NCI-H748 (cell line): ENCODE measurements at regions not wholly inside any gene's neighbourhood (a gene's known extent, or its start where the extent isn't known, plus 50 kb on each side); places are given as distances from the start of the nearest gene placed in this dataset.
"Not testable (repeated sequence)": the region's sequence is repeated elsewhere in the genome, so short reads cannot be mapped to it uniquely, and the experiment has no call there.

ENCODE experiments used
- DNase-seq: peaks from one replicate; lab custom pipeline; 2025; ENCODE audit not compliant: unreplicated experiment; lab: John Stamatoyannopoulos, UW

DNA sequence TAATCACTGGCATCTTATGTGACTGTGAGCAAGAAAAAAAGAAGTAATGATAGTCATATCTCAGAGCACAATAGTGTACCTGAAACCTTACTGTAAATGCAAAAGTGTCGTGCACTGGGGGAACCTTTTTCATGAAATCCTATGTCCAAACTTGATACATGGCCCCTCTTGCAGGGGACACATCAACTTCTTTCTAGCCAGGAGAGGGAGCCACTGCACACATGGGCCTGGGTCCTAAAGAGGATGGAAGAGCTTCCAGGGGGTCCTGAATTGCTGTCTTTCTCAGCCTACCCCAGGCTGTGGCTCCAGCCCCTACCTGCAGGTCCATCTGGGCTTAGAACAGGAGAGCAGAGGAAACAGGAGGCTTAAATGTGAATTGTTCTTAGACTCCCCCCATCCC, 165.7 kb downstream of the SOD2 start:
- DNase-seq = no peak

DNA sequence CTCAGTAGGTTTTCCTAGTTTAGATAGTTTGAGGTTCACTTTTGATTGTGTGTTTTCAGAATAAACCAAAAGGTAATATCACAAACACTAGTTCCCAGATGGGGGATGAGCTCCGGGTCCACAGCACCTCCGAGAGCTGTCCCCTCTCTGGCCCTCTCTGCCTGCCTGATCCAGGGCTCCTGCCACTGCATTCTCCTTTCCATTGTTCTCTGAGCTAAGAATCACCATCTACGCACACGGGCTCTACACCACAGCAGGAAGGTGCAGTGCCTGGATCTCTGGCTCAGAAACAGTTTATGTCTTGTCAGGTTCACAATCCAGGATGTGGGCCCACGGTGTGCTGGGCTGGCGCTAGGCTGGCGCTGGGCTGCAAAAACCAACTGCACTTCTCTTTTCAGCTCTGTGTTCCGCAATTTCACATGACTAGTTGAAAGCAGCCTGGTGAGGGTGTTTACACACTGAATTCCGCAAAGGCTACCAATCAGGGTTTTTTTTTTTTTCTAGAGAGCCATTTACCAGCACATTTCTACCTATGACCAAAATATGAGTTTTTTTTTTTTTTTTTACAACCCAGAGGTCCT, 167.5 kb downstream of the SOD2 start:
- DNase-seq = no peak

DNA sequence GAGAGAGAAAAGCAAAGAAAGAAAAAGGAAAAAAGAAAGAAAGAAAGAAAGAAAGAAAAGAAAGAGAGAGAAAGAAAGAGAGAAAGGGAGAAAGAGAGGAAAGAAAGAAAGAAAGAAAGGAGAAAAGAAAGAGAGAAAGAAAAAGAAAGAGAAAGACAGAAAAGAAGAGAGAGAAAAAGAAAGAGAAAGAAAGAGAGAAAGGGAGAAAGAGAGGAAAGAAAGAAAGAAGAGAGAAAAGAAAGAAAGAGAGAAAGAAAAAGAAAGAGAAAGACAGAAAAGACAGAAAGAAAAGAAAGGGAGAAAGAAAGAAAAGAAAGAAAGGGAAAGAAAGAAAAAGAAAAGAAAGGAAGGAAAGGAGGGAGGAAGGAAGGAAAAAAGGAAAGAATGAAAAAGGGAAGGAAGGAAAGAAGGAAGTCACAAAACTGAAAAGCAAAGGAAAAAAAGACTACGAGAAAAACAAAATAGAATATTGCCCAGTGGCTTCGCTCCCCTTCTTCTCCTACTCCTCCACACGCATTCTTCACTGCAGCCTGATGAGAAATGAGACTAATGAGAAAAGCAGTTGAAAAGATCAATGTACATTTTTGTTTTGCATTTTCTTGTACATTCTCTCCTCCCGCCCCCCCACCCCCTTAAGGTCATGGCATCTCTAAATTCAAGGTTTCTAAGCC, 170.0 kb downstream of the SOD2 start:
- DNase-seq = no peak

DNA sequence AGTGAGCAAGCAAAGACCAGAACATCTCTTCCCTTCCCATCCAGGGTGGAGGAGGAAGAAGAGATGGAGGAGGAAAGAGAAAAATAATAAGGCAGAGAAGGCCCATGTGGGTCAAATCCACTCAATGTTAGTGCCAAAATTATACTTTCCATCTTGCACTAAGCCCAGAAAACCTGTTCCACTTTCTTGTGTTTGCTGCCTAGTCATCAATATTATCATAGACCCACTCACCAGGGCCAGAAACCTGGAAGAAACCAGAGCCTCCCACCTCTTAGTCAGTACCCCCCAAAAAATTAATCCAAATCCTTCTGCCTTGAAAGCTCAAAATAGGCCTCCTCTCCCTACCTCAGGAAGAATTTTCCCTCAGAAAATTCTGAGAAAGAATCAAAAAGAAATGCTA, 171.1 kb downstream of the SOD2 start:
- no peak for DNase-seq

DNA sequence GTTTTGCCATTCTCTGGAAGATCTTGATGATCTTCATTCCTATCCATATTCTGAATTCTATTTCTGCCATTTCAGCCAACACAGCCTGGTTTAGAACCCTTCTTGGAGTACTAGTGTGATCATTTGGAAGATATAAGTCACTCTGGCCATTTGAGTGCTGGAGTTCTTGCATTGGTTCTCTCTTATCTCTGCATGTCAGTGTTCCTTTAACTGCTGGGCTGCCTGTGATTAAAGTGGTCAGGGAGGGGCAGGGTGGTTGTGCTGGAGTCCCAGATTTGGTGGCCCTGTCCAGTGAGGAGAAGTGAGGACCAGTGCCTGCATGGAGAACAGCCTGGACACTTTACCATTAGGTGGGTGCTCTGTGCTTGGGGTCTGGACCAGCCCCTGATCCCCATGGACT, 173.0 kb downstream of the SOD2 start:
- DNase-seq = no peak

DNA sequence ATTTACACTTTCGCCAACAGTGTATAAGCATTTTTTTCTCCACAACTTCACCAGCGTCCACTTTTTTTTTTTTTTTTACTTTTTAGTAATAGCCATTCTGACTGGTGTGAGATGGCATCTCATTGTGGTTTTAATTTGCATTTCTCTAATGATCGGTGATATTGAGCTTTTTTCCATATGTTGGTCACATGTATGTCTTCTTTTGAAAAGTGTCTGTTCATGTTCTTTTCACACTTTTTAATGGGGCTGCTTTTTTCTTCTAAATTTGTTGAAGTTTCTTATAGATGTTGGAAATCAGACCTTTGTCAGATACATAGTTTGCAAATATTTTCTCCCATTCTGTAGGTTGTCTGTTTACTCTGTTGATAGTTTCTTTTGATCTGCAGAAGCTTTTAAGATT, 177.2 kb downstream of the SOD2 start:
- not testable (repeated sequence) for DNase-seq

DNA sequence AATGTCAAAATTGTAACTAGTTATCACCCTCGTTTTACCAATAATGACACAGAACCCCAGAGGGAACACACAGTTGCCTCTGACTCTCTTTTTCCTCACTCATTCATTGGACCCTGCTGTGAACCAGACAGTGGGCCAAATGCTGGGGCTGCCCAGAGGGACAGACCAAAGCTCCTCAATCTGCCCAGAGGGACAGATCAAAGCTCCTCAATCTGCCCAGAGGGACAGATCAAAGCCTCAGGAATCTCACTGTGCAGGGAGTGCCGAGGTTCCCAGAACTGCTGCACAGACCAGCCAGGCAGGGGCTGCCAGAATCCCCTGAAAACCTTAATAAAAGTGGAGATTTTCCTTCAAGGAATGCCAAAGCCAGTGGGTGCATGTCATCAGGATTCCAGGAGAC, 179.1 kb downstream of the SOD2 start:
- no peak for DNase-seq

DNA sequence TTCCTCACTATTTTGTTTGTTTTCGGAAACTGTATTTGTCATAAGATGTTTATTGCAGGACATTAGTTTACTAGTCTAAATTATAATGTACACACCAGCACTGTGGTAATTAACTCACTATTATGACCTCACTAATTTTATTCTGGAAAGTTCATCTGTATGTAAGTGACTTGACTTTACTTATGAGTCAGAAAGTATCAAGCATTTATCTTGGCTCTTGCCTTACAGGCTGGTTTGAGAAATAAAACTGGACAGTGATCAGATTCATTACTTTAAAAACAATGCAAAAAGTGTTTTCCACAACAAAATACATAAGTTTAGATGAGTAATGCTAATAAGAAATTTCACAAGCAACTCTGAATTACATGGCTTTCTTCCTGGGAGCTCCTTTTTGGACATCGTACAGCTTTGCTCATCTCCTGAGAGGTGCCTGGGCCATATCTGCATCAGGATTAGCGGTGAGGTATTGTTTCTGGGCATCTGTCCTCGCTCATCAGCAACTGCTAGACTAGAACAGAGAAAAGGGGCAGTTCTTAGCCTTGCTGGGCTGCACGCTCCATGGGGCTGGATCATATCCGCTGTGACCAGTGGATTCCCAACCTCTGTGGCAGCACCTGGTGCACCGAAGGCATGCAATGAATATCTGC, 179.8 kb downstream of the SOD2 start:
- no peak for DNase-seq

DNA sequence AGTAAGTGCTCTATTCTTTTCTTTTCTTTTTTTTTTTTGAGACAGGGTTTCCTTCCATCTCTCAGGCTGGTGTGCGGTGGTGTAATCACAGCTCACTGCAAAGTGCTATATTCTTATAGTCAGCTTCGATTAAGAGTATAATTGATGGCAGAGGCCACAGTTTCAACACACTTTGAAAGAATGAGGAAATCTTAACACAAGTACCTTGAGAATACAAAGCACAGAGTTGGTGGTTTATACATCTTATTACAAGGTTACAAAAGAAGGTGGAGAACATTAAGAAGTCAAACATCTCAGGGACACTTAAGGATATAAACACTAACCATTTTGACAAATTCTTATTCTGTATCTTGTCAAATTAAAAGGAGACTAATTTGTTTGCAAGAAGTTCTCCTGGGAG, 180.5 kb downstream of the SOD2 start:
- DNase-seq = no peak

DNA sequence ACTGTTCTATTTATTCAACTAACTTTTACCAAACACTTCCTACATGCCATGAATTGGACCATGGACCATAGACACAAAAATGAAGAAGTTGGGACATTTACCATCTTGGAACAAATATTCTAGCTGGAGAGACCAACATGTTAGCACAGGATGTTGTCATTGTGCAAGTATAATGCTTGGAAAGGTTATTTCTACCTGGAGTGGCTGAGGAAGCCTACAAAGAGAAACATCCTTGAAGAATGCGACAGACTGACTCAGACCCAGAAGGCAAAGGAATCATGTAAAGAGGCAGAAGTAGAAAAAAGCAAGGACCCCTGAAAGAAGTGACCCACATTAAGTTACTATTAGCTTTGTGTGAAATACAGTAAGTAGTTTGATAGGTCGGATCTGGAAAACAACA, 180.9 kb downstream of the SOD2 start:
- no peak for DNase-seq

DNA sequence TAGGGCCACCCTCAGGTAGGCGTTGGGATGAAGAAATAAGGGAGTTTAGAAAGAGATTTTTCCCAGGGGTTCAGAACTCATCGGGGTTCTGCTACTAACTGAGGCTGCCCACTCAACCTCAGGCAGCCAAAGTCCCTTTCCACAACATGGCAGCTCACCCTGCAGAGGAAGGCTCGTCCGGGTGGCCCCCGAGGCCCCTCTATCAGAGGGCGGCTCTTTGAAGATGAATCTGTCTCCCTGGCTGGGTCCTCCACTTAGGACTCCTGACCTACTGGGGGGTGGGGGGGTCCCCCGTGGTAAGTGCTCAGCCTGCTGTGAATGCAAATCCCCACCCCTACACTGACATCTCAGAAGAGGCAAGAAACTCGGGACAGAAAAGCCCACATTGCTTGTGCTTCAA, 182.9 kb downstream of the SOD2 start:
- no peak for DNase-seq

DNA sequence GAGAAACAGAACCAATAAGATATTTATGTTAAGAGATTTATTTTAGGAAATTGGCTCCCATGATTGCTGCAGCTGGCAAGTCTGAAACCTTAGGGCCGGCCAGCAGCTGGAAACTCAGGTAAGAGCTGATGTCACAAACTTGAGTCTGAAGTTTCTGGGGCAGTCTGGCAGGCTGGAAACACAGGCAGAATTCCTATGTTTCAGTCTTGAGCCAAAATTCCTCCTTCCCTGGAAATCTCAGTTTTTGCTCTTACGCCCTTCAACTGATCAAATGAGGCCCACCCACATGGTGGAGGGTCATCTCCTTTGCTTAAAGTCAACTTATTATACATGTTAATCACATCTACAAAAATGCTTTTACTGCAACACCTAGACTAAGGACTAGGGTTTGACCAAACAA, 184.1 kb downstream of the SOD2 start:
- no peak for DNase-seq

DNA sequence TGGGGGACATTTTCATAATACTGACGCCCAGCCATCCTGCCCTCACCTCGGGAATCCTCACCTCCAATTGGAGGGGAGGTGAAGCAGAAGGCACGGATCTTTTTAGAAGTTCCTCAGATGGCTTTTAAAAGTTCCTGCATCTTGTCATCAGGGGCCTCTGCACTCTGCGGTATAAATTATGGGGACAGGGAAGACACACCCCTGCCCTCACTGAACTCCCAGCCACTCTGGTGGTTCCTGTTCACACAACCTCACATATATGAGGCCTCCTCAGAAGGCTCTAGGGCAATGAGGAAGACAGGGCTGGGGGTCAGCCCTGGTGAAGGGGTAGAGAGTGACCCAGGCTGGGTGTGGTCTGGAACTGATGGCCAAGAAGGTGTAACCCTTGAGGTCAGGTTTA, 187.0 kb downstream of the SOD2 start:
- no peak for DNase-seq

DNA sequence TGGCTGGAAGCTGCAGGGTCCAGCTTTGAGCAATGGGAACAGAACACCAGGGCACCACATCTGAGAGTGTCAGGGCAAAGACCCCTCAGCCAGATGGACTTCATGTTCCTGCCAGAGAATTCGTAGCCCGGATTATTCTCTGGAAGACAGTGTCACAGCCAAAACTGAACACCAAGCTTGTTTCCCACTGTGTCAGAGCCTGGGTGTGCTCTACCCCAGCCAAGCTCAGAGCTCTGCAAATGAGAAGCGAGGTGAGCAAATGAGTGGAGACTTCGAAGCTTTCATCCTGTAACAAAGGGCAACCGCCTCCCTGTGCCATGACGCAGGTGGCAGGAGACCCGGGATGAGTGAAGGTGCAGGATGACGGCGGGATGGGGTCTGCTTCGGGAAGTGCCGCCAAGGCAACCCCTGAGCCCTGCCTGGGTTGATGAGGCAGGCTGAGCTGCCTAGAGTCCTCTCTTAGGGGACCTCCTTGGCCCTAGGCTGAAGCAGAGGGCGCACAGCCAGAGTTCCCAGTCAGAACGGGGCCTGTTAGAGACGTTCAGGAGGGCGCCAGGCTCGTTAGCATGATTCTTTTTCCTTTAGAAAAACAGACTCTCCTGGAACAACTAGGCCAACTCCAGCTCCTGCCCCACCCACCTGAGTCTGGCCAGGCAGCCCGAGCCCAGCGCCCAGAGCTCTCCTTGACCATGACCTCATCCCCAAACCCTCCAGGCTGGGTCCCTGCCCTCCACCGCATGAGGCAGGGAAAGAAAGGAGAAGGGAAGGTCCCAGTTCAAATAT, 187.7 kb downstream of the SOD2 start:
- DNase-seq = no peak

DNA sequence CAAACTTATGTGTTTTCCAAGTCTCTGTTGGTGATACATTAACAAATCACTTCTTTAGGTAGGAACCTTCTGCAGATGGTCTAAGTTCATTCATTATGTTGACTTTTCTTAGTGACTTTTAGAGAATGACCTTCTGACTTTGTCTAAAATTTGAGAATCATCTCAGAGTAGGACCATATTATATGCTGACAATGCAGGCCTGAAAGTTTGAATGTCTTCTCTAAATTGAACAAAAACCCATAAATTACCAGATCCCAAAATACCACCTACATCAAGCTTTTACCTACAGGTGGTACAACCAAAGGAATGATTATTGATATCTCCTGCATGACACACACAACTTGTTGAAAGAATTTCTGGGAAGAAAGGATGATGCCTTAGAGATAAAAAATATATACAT, 191.5 kb downstream of the SOD2 start:
- no peak for DNase-seq

DNA sequence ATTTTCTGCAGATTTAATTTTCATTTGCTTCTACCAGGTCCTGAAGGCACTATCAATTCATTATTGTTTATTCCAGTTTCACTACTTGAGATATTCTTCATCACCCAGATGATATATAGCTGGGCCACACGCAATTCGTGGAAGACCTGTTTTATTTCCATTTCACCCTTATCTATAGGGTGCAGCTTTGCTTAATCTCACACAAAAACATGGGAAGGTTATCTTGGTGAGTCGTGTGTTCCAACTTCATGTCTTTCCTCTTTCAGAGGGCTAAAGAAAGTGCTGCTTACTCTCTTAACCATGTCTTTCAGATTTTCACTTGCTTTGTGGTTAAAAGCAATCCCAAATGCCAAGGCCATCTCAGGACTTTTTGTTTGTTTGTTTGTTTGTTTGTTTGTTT, 194.0 kb downstream of the SOD2 start:
- DNase-seq = no peak

DNA sequence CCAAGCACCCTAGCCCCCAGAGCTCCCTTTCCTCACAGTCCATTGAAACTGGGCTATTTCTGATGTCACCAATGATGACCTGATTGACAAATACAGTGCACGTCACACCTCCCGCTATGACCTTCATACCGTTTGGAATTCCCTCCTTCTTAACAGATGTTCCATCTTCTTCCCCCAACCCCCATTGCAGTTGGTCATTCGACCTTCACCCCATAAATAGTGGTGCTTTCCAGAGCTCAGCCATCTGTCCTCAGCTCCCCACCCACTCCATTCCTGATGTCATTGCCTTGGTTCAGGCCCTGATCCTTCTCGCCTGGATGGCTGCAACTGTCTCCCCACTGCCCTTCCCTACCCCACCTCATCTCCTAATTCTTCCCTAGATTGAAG, 198.5 kb downstream of the SOD2 start:
- no peak for DNase-seq

DNA sequence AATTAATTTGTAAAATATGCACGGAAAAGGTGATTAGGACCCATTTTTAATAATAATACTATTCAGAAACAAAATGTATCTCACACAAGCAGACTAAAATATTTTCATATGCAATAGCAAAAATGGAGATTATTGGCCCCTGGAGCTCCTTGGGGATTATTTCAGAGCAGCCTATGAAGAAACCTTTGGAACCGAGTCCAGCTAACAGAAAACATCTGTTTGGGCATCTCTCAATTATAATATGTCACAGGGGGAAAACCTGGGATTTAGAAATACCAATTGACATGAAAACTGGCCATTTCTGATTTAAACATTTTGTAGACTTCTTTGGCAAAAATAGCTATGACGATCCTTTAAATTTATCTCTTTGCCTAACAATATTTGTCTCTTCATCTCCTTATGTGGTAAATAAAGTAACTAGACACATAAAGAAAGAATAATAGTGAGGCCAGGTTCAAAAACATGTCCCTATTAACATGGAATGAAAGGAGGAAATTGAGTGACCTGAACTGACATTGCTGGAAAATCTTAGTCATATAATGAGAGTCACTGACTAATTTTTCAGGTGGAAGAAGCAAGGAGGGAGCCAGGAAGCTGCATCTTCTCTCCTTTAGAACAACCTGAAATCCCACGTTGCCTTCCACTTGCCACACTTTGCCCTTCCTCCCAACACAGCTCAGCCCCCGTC, 199.0 kb downstream of the SOD2 start:
- no peak for DNase-seq

DNA sequence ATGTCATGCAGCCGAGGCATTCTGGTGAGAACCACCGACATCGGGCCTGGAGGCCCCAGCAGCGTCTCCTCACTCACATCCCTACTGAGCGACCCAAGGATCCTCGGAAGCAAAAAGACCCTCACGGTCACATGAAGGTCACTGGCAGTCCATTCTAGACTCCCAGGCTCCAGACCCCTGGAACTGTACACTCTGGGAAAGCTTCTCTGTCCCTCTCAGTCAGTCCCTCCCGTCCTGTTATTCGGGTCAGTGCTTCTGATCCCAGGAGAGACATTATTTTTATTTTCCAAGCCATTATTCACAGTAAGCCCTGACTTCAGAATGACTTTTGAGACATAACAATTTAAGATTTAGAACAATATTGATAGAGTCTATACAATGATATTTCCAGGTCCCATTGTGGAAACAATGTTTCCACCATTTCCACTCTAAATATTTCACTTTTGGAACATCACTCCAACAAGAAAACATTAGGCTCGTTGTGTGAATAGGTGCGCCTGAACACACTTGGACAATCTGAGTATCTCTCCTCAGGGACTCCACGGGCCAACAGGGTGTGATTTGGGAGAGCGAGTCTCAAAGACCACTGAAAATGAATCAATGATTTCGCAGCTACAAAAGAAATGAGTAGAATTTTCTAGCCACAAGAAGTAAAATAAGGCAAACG, 199.7 kb downstream of the SOD2 start:
- no peak for DNase-seq

DNA sequence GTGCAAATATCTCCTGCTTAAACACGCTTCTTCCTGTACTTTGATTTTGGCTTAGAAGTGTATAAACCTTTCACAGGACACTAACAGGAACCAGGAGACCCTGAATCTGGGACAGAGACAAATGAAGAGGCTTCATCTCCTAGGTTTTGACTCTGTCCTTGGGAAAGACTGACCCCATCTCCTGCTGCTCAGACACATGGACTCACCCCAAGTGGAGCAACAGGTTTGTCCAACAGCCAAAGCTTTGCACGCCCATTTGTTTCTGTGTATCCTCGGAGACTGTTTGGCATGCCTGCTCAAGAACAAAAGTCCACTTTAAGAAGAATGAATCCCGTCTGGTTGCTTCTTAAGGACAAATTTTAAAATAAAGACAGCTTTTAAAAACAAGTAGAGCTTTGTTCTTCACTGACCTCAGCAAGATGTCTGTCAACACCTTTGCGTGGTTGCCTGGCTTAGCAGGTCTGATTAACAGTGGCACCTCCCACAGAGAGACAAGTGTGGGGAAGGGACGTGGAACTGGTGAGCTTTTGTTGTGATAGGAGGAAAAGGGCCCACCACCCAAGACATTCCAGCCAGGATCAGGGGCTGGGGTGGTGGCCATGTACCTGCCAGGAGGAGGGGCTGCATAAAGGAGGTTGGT, 202.6 kb downstream of the SOD2 start:
- DNase-seq = no peak
